ENCODE measurements at regions not wholly inside any gene's neighbourhood (a gene's known extent, or its start where the extent isn't known, plus 50 kb on each side); places are given as distances from the start of the nearest gene placed in this dataset.

GRCh38 chr1:4033129-4033676 lies 133.1 kb upstream of the C1orf174 start:
- Histone ChIP-seq H3K27ac (no peak overlapping the region), H3K9me3 (peaks cover 0 to 10% (median 0%) of the 10 kb centered on the region in 12 donors), H3K27me3 (peaks cover 0 to 50% (median 8%) of the 10 kb centered on the region in 9 donors), H3K4me3 (no peak overlapping the region), H3K36me3 (no peaks in the 10 kb centered on the region), H3K4me1 (no peaks in the 10 kb centered on the region)
- TF ChIP-seq POLR2A (IDR thresholded peaks at IDR 0.05) (no peak), CTCF (IDR thresholded peaks at IDR 0.05) (no peak)
- 54 to 68% (median 57%) methylated on average over 14 of the region's 14 CpGs for WGBS, 4 donors
- DNase-seq (no peak), ATAC-seq (no peak)
- intact Hi-C loops (cut with DNase I) = loop anchor here in 1 of 10 donors (10.0 kb wide), 1 partner anchor 58 kb away; no protein-coding TSS in a partner anchor

GRCh38 chr1:4033713-4034112 lies 133.6 kb upstream of the C1orf174 start:
- no peaks in the 10 kb centered on the region for H3K36me3 ChIP-seq
- TF ChIP-seq CTCF (IDR thresholded peaks at IDR 0.05) (no peak), POLR2A (IDR thresholded peaks at IDR 0.05) (no peak)

GRCh38 chr1:4034318-4034887 lies 134.3 kb upstream of the C1orf174 start:
- 54 to 64% (median 61%) methylated on average over 8 of the region's 8 CpGs for WGBS, 4 donors
- no peaks in the 10 kb centered on the region for H3K36me3 ChIP-seq
- TF ChIP-seq POLR2A (IDR thresholded peaks at IDR 0.05) (no peak), CTCF (IDR thresholded peaks at IDR 0.05) (no peak)
- DNase-seq (no peak), ATAC-seq (no peak)
- H3K4me3 ChIP-seq = no peak overlapping the region
- H3K9me3 ChIP-seq = peaks cover 0 to 10% (median 0%) of the 10 kb centered on the region in 12 donors
- no peak overlapping the region for H3K27ac ChIP-seq
- intact Hi-C loops (cut with DNase I) = loop anchor here in 1 of 10 donors (10.0 kb wide), 1 partner anchor 60 kb away; no protein-coding TSS in a partner anchor
- H3K4me1 ChIP-seq = no peaks in the 10 kb centered on the region
- H3K27me3 ChIP-seq = peaks cover 0 to 51% (median 8%) of the 10 kb centered on the region in 9 donors

More at GRCh38 chr1:4033713-4034112, 133.6 kb upstream of the C1orf174 start:
- no peak overlapping the region for H3K27ac ChIP-seq
- H3K27me3 ChIP-seq = peaks cover 0 to 51% (median 8%) of the 10 kb centered on the region in 9 donors
- DNase-seq (no peak), ATAC-seq (no peak)
- intact Hi-C loops (cut with DNase I) = loop anchor here in 1 of 10 donors (10.0 kb wide), 1 partner anchor 59 kb away; no protein-coding TSS in a partner anchor
- H3K4me1 ChIP-seq = no peaks in the 10 kb centered on the region
- WGBS, 4 donors = 29 to 43% (median 39%) methylated on average over 8 of the region's 8 CpGs
- H3K4me3 ChIP-seq = no peak overlapping the region
- peaks cover 0 to 10% (median 0%) of the 10 kb centered on the region in 12 donors for H3K9me3 ChIP-seq

GRCh38 chr1:4044967-4045366 lies 144.9 kb upstream of the C1orf174 start:
- intact Hi-C loops (cut with DNase I) = no loop called here
- Histone ChIP-seq H3K27me3 (peaks cover 0 to 20% (median 3%) of the 10 kb centered on the region in 9 donors), H3K27ac (no peak overlapping the region), H3K9me3 (peaks cover 0 to 6% (median 0%) of the 10 kb centered on the region in 12 donors), H3K4me1 (no peaks in the 10 kb centered on the region), H3K36me3 (no peaks in the 10 kb centered on the region), H3K4me3 (no peak overlapping the region)
- WGBS, 4 donors = 61 to 72% (median 65%) methylated on average over 5 of the region's 5 CpGs
- ATAC-seq = no peak
- no peak for TF ChIP-seq CTCF (IDR thresholded peaks at IDR 0.05)
- TF ChIP-seq POLR2A (IDR thresholded peaks at IDR 0.05) = no peak
- DNase-seq = no peak
